ENCODE measurements at regions not wholly inside any gene's neighbourhood (a gene's known extent, or its start where the extent isn't known, plus 50 kb on each side); places are given as distances from the start of the nearest gene placed in this dataset.

- Histone ChIP-seq H3K4me1 (ENCODE audit: insufficient read depth, low read length, poor library complexity, severe bottlenecking) (peaks cover 52% of the 10 kb centered on the region), H3K9me2 (ENCODE audit: insufficient read depth, low read length) (no peaks in the 10 kb centered on the region), H4K20me1 (ENCODE audit: insufficient read depth, low read length) (no peaks in the 10 kb centered on the region), H3K27ac (ENCODE audit: low read depth, low read length, poor library complexity, severe bottlenecking) (no peak overlapping the region), H3K9me3 (ENCODE audit: low read length) (no peaks in the 10 kb centered on the region), H3K4me2 (ENCODE audit: low read length) (peak overlapping the region; percentile 67), H3K36me3 (ENCODE audit: insufficient read depth, low read length) (no peaks in the 10 kb centered on the region), H2AFZ (ENCODE audit: low read length) (peak overlapping the region; percentile 79; the same call in 1 of the 2 replicates), H3K79me2 (ENCODE audit: insufficient read depth, low read depth, low read length) (no peaks in the 10 kb centered on the region), H3K4me3 (ENCODE audit: low read depth, low read length, poor library complexity, severe bottlenecking) (peak overlapping the region; percentile 20)
- intact Hi-C loops (cut with micrococcal nuclease; ENCODE audit: unreplicated experiment), result no loop called here
- no peak for TF ChIP-seq EZH2phosphoT487 (IDR thresholded peaks at IDR 0.05; ENCODE audit: borderline replicate concordance, low read depth, low read length)
- TF ChIP-seq CTCF (conservative IDR thresholded peaks at IDR 0.05; ENCODE audit: low read length), result no peak
- BruUV-seq (replicated peaks), result no TSS peak
- no peak for DNase-seq (ENCODE audit: low spot score)
- ChIA-PET CTCF (ENCODE audit: unreplicated experiment) (interaction anchor here (0.9 to 1.6 kb wide), 2 partner anchors 32 to 139 kb away, joined by 4 to 5 read pairs; no protein-coding TSS in a partner anchor), POLR2A (interaction anchor here (0.6 to 2.5 kb wide), 16 partner anchors 11 to 133 kb away, joined by 3 to 12 read pairs (median 3); partner anchors contain the start of gene DUSP22)
These were observed 70.5 kb upstream of the DUSP22 start for GRCh38 chr6:221531-222349.

- Histone ChIP-seq H3K4me1 (ENCODE audit: insufficient read depth, low read length, poor library complexity, severe bottlenecking) (peaks cover 45% of the 10 kb centered on the region), H3K79me2 (ENCODE audit: insufficient read depth, low read depth, low read length) (no peaks in the 10 kb centered on the region), H3K9me3 (ENCODE audit: low read length) (peaks cover 7% of the 10 kb centered on the region), H3K36me3 (ENCODE audit: insufficient read depth, low read length) (no peaks in the 10 kb centered on the region), H2AFZ (ENCODE audit: low read length) (no peak overlapping the region), H3K27ac (ENCODE audit: low read depth, low read length, poor library complexity, severe bottlenecking) (no peak overlapping the region), H3K4me3 (ENCODE audit: low read depth, low read length, poor library complexity, severe bottlenecking) (no peak overlapping the region), H3K9me2 (ENCODE audit: insufficient read depth, low read length) (no peaks in the 10 kb centered on the region), H4K20me1 (ENCODE audit: insufficient read depth, low read length) (no peaks in the 10 kb centered on the region), H3K4me2 (ENCODE audit: low read length) (no peak overlapping the region)
- TF ChIP-seq EZH2phosphoT487 (IDR thresholded peaks at IDR 0.05; ENCODE audit: borderline replicate concordance, low read depth, low read length) (no peak), CTCF (conservative IDR thresholded peaks at IDR 0.05; ENCODE audit: low read length) (no peak)
- intact Hi-C loops (cut with micrococcal nuclease; ENCODE audit: unreplicated experiment), result no loop called here
- POLR2A ChIA-PET, result interaction anchor here (0.6 to 2.0 kb wide), 7 partner anchors 14 to 92 kb away, joined by 3 to 7 read pairs (median 3); no protein-coding TSS in a partner anchor
- CTCF ChIA-PET (ENCODE audit: unreplicated experiment), result no interaction called here
- BruUV-seq (replicated peaks), result no TSS peak
- DNase-seq (ENCODE audit: low spot score), result no peak
These were observed 69.8 kb upstream of the DUSP22 start for GRCh38 chr6:222468-222867.

GRCh38 chr6:223136-223535 is 69.2 kb upstream of the DUSP22 start:
- Histone ChIP-seq H4K20me1 (ENCODE audit: insufficient read depth, low read length) (no peaks in the 10 kb centered on the region), H3K9me2 (ENCODE audit: insufficient read depth, low read length) (no peaks in the 10 kb centered on the region), H3K4me2 (ENCODE audit: low read length) (no peak overlapping the region), H3K36me3 (ENCODE audit: insufficient read depth, low read length) (no peaks in the 10 kb centered on the region), H3K4me3 (ENCODE audit: low read depth, low read length, poor library complexity, severe bottlenecking) (no peak overlapping the region), H3K27ac (ENCODE audit: low read depth, low read length, poor library complexity, severe bottlenecking) (no peak overlapping the region), H3K79me2 (ENCODE audit: insufficient read depth, low read depth, low read length) (no peaks in the 10 kb centered on the region), H3K9me3 (ENCODE audit: low read length) (peaks cover 13% of the 10 kb centered on the region), H2AFZ (ENCODE audit: low read length) (no peak overlapping the region), H3K4me1 (ENCODE audit: insufficient read depth, low read length, poor library complexity, severe bottlenecking) (peaks cover 38% of the 10 kb centered on the region)
- no peak for TF ChIP-seq EZH2phosphoT487 (IDR thresholded peaks at IDR 0.05; ENCODE audit: borderline replicate concordance, low read depth, low read length)
- no peak for TF ChIP-seq CTCF (conservative IDR thresholded peaks at IDR 0.05; ENCODE audit: low read length)
- no TSS peak for BruUV-seq (replicated peaks)
- POLR2A ChIA-PET, result interaction anchor here (0.7 to 1.7 kb wide), 6 partner anchors 13 to 138 kb away, joined by 3 to 4 read pairs (median 3); no protein-coding TSS in a partner anchor
- DNase-seq (ENCODE audit: low spot score), result no peak
- CTCF ChIA-PET (ENCODE audit: unreplicated experiment), result interaction anchor here (0.9 kb wide), 1 partner anchor 18 kb away, joined by 3 read pairs; no protein-coding TSS in a partner anchor
- intact Hi-C loops (cut with micrococcal nuclease; ENCODE audit: unreplicated experiment), result no loop called here
